Heart left ventricle (tissue), 16 donors: ENCODE measurements at regions not wholly inside any gene's neighbourhood (a gene's known extent, or its start where the extent isn't known, plus 50 kb on each side); places are given as distances from the start of the nearest gene placed in this dataset.

ENCODE experiments used
- ATAC-seq, 4 donors: fragments of 200-7000 bp; cut with Tn5 transposase; one replicate each; pipeline ENCODE4 v1.9.1; 2020 to 2022; ENCODE audit warnings: moderate library complexity in 4 of 4, mild to moderate bottlenecking in 3 of 4, moderate number of reproducible peaks in 1 of 4
- DNase-seq, 5 donors: peaks; one replicate each; pipeline ENCODE4 v3.0.0-alpha.2; 2020
- H3K27ac ChIP-seq, 12 donors: fragments of 200-600 bp; sonication (generic) in 4 of 12; one replicate each; pipeline versions ENCODE4 v1.5.0 to v1.8.0; 2016 to 2022; ENCODE audit warnings: mild to moderate bottlenecking in 2 of 12
- H3K27me3 ChIP-seq, 9 donors: fragments of 200-600 bp; sonication (generic) in 2 of 9; one replicate each; pipeline versions ENCODE4 v1.5.1 to v1.8.0; 2016 to 2022; ENCODE audit warnings: mild to moderate bottlenecking in 3 of 9
- H3K36me3 ChIP-seq, 9 donors: fragments of 200-600 bp; sonication (generic) in 2 of 9; one replicate each; pipeline versions ENCODE4 v1.5.0 to v1.8.0; 2018 to 2022; ENCODE audit warnings: mild to moderate bottlenecking in 2 of 9
- H3K4me1 ChIP-seq, 12 donors: fragments of 200-600 bp; sonication (generic) in 4 of 12; one replicate each; pipeline versions ENCODE4 v1.5.0 to v1.8.0; 2016 to 2022; ENCODE audit warnings: mild to moderate bottlenecking in 3 of 12
- H3K4me3 ChIP-seq, 12 donors: fragments of 200-600 bp; sonication (generic) in 4 of 12; one replicate each; pipeline versions ENCODE4 v1.5.0 to v1.8.0; 2017 to 2022; ENCODE audit warnings: mild to moderate bottlenecking in 9 of 12, moderate library complexity in 4 of 12
- H3K9me3 ChIP-seq, 12 donors: fragments of 200-600 bp; sonication (generic) in 4 of 12; one replicate each; pipeline versions ENCODE4 v1.5.0 to v1.8.0; 2016 to 2022; ENCODE audit warnings: mild to moderate bottlenecking in 1 of 12
- CTCF ChIP-seq, 12 donors: fragments of 200-600 bp; sonication (generic) in 4 of 12; IDR thresholded peaks; one replicate each; pipeline versions ENCODE4 v1.5.0 to v1.8.0; 2018 to 2022; ENCODE audit warnings: antibody characterized with exemption in 12 of 12, mild to moderate bottlenecking in 5 of 12
- POLR2A ChIP-seq, 2 donors: fragments of 450-650 bp; IDR thresholded peaks; one replicate each; pipeline ENCODE4 v1.6.1; 2017; ENCODE audit warnings: antibody characterized with exemption in 2 of 2, mild to moderate bottlenecking in 2 of 2, moderate library complexity in 2 of 2
- WGBS, 4 donors: extraction: QIAGEN DNeasy Blood & Tissue Kit in 2 of 4; methylation state at CpG; one replicate each; pipeline versions ENCODE4 v1.1.5 to v1.1.7; 2013 to 2018; 5-methylcytosine and 5-hydroxymethylcytosine counted together
- intact Hi-C, 10 donors: fragments of 100-400 bp; cut with DNase I; formaldehyde crosslinking; loops; one replicate each; pipeline versions ENCODE4 v1.11.1 to v1.14.2; 2022
- donor health status: ischemic (EF 13 %, LVEDD 7.1; RV severe dilation, severe dysfunction).
- donor health status: healthy with polysubstance abuse.
- donor health status: DM: no; HTN: yes; CAD: no.
- donor health status: DM: no; HTN: no; CAD: no.
- donor health status: ischemic (EF 25% LVEDD 6.9; RV normal size, moderate dysfunction).
- donor health status: ischemic (EF 25% LVEDD 5.7; RV mildly dilated, moderate dysfunction).
- donor health status: healthy.
- donor health status: DM: yes; HTN: yes; CAD: no.
- donor health status: ischemic (EF 35%, LVEDD 5.7; RV mildly dilated, moderate dysfunction).
- donor health status: nonischemic (EF 11% LVEDD 7.7; RV severe dilation, severe dysfunction).
- donor health status: DM: yes; HTN: yes; CAD: no.
- donor health status: PGD.
- donor health status: ischemic (EF 29% LVEDD 5.4; RV normal size, mild dysfunction).
- donor health status: nonischemic (EF 23%, LVEDD 6.1; RV moderate dilation, normal function).

GRCh38 chr12:93208011-93208410 lies 169.7 kb upstream of the NUDT4 start:
- Histone ChIP-seq H3K36me3 (no peaks in the 10 kb centered on the region), H3K9me3 (peaks cover 0 to 3% (median 0%) of the 10 kb centered on the region in 12 donors), H3K4me3 (no peak overlapping the region), H3K27ac (no peak overlapping the region), H3K27me3 (no peaks in the 10 kb centered on the region), H3K4me1 (no peaks in the 10 kb centered on the region)
- intact Hi-C loops = no loop called here
- WGBS, 4 donors = 50 to 95% (median 91%) methylated on average over 1 of the region's 1 CpG
- no peak for TF ChIP-seq CTCF (IDR thresholded peaks at IDR 0.05)
- no peak for TF ChIP-seq POLR2A (IDR thresholded peaks at IDR 0.05)
- DNase-seq = no peak
- no peak for ATAC-seq

GRCh38 chr12:93214523-93215289 lies 163.0 kb upstream of the NUDT4 start:
- H3K27ac ChIP-seq = no peak overlapping the region
- WGBS, 4 donors = 84 to 97% (median 89%) methylated on average over 5 to 6 of the region's 6 CpGs
- no peaks in the 10 kb centered on the region for H3K27me3 ChIP-seq
- TF ChIP-seq POLR2A (IDR thresholded peaks at IDR 0.05) = no peak
- no peak for TF ChIP-seq CTCF (IDR thresholded peaks at IDR 0.05)
- intact Hi-C loops = no loop called here
- peaks cover 0 to 3% (median 0%) of the 10 kb centered on the region in 12 donors for H3K9me3 ChIP-seq
- H3K4me3 ChIP-seq = no peak overlapping the region
- DNase-seq = no peak
- ATAC-seq = no peak
- peaks cover 0 to 3% (median 0%) of the 10 kb centered on the region in 12 donors for H3K4me1 ChIP-seq
- no peaks in the 10 kb centered on the region for H3K36me3 ChIP-seq

- intact Hi-C loops = no loop called here
- DNase-seq (no peak), ATAC-seq (no peak)
- peaks cover 0 to 4% (median 0%) of the 10 kb centered on the region in 12 donors for H3K4me1 ChIP-seq
- H3K27me3 ChIP-seq = no peaks in the 10 kb centered on the region
- no peak overlapping the region for H3K4me3 ChIP-seq
- no peak overlapping the region for H3K27ac ChIP-seq
- TF ChIP-seq POLR2A (IDR thresholded peaks at IDR 0.05) (no peak), CTCF (IDR thresholded peaks at IDR 0.05) (no peak)
- H3K36me3 ChIP-seq = no peaks in the 10 kb centered on the region
- WGBS, 4 donors = 90 to 100% (median 95%) methylated on average over 1 of the region's 1 CpG
- H3K9me3 ChIP-seq = peaks cover 0 to 3% (median 0%) of the 10 kb centered on the region in 12 donors
Observed at GRCh38 chr12:93215290-93215678, 162.4 kb upstream of the NUDT4 start.

GRCh38 chr12:93219947-93220346 lies 157.8 kb upstream of the NUDT4 start:
- H3K4me1 ChIP-seq = peaks cover 0 to 14% (median 8%) of the 10 kb centered on the region in 12 donors
- H3K27me3 ChIP-seq = no peaks in the 10 kb centered on the region
- no peaks in the 10 kb centered on the region for H3K36me3 ChIP-seq
- peak; percentile 68 to 98 (median 92) for ATAC-seq
- no peak overlapping the region for H3K4me3 ChIP-seq
- WGBS, 4 donors = 33 to 48% (median 45%) methylated on average over 2 of the region's 2 CpGs
- intact Hi-C loops = no loop called here
- peaks cover 0 to 9% (median 0%) of the 10 kb centered on the region in 12 donors for H3K9me3 ChIP-seq
- TF ChIP-seq CTCF (IDR thresholded peaks at IDR 0.05) (no peak), POLR2A (IDR thresholded peaks at IDR 0.05) (no peak)
- DNase-seq = no peak
- H3K27ac ChIP-seq = peak overlapping the region in 6 of 12 donors; percentile 19 to 55 (median 43)
